ENCODE measurements at regions not wholly inside any gene's neighbourhood (a gene's known extent, or its start where the extent isn't known, plus 50 kb on each side); places are given as distances from the start of the nearest gene placed in this dataset.

DNA sequence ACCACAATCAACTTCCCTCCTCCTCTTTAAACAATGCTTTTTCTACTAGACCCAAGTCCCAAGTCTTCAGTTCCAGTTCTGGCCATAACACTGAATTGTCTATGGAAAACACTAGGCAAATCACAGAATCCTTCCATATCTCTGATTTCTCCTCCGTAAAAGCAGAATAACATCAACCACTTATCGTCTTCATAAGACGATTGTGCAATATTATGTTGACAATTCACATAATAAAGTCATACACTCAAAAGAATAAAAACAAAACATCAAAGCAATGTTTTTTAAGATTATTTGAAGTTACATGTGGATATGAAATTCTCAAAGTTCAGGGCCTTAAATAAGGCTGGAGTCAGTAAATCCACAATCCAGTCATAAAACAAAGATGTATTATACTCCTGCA lies 84.4 kb downstream of the MTERF1 start:
- Histone ChIP-seq H3K4me3 (ENCODE audit: low read depth, low read length) (no peak overlapping the region), H3K27me3 (ENCODE audit: control insufficient read depth, insufficient read depth, low read length) (no peaks in the 10 kb centered on the region), H3K36me3 (ENCODE audit: control insufficient read depth, insufficient read depth, low read length) (no peaks in the 10 kb centered on the region)
- FAIRE-seq (no peak), DNase-seq (ENCODE audit: low read depth) (no peak)
- TF ChIP-seq, protein P1, sequence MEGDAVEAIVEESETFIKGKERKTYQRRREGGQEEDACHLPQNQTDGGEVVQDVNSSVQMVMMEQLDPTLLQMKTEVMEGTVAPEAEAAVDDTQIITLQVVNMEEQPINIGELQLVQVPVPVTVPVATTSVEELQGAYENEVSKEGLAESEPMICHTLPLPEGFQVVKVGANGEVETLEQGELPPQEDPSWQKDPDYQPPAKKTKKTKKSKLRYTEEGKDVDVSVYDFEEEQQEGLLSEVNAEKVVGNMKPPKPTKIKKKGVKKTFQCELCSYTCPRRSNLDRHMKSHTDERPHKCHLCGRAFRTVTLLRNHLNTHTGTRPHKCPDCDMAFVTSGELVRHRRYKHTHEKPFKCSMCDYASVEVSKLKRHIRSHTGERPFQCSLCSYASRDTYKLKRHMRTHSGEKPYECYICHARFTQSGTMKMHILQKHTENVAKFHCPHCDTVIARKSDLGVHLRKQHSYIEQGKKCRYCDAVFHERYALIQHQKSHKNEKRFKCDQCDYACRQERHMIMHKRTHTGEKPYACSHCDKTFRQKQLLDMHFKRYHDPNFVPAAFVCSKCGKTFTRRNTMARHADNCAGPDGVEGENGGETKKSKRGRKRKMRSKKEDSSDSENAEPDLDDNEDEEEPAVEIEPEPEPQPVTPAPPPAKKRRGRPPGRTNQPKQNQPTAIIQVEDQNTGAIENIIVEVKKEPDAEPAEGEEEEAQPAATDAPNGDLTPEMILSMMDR (IDR thresholded peaks at IDR 0.05; ENCODE audit: insufficient read depth, low read length, severe bottlenecking): no peak

DNA sequence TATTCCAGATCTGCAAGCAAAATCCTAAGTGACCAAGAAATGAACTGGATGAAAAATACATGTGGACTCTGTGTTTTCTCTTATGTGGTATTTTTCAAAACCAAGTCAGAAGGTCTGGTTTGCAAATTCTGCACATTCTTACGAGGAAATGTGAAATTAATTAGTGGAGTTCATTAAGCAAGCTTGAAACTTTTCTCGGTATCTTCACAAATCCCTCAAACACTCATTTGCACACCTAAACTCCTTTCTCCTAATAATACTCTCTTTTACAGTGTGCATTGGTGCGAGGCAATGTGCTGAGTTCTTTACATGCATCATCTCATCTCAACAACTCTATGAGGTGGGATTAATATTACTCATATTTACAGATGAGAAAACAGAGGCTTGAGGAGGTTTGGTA lies 82.1 kb downstream of the MTERF1 start:
- no peak for FAIRE-seq
- Histone ChIP-seq H3K27me3 (ENCODE audit: control insufficient read depth, insufficient read depth, low read length) (no peaks in the 10 kb centered on the region), H3K36me3 (ENCODE audit: control insufficient read depth, insufficient read depth, low read length) (no peaks in the 10 kb centered on the region), H3K4me3 (ENCODE audit: low read depth, low read length) (no peak overlapping the region)
- no peak for DNase-seq (ENCODE audit: low read depth)
- TF ChIP-seq, protein P1 (IDR thresholded peaks at IDR 0.05; ENCODE audit: insufficient read depth, low read length, severe bottlenecking): no peak

DNA sequence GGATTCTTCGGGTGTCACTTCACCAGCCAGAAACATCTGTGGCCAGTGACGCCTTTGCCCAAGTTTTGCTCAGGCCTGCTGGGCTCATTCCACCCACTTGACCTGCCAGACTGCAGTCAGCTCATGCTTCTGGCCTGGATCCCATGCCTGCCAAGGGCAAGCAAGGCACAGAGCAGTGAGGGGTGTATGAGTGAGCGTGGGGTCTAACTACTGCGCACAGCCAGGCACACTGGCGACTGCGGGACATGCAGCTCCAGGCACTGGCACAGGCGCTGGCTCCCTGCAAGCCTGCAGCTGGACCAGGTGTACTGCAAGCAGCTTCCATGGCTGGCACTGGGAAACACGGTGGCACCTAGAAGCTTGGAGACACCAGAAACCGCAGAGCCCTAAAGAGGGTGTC lies 80.1 kb downstream of the MTERF1 start:
- no peaks in the 10 kb centered on the region for H3K36me3 ChIP-seq (ENCODE audit: control insufficient read depth, insufficient read depth, low read length)
- no peak overlapping the region for H3K4me3 ChIP-seq (ENCODE audit: low read depth, low read length)
- no peak for FAIRE-seq
- H3K27me3 ChIP-seq (ENCODE audit: control insufficient read depth, insufficient read depth, low read length): no peaks in the 10 kb centered on the region
- TF ChIP-seq, protein P1 (IDR thresholded peaks at IDR 0.05; ENCODE audit: insufficient read depth, low read length, severe bottlenecking): no peak
- no peak for DNase-seq (ENCODE audit: low read depth)

DNA sequence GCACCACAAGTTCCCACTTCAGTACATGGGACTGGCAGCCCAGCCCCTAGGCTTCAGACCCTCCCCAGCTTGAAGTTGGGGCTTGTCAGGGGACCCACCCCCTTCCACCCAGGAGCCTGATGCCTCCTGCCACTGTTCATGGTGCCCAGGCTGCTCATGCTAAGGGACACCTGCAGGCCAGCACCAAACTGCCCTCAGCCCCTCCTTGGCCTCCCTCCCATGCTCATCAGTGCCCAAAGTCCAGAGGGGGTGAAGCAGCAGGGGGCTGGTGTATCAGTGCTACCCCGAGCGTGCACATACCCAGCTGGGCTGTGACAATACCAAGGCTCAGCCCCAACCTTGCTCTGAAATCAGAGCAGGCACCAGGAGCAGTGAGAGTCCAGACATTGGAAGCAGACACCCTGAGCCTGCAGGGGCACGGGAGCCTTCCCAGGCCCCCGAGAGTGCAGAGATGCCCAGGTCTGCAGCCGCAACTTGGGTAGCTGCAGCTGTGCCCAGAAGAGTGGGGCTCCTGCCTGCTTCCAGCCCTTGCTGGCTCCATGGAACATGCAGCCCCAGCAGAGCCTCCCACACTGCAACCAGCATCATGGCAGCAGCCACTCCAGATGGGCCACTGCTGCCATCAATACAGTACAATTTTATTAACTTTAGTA lies 79.0 kb downstream of the MTERF1 start:
- Histone ChIP-seq H3K27me3 (ENCODE audit: control insufficient read depth, insufficient read depth, low read length) (no peaks in the 10 kb centered on the region), H3K36me3 (ENCODE audit: control insufficient read depth, insufficient read depth, low read length) (no peaks in the 10 kb centered on the region), H3K4me3 (ENCODE audit: low read depth, low read length) (no peak overlapping the region)
- FAIRE-seq: no peak
- TF ChIP-seq, protein P1 (IDR thresholded peaks at IDR 0.05; ENCODE audit: insufficient read depth, low read length, severe bottlenecking): no peak
- no peak for DNase-seq (ENCODE audit: low read depth)

DNA sequence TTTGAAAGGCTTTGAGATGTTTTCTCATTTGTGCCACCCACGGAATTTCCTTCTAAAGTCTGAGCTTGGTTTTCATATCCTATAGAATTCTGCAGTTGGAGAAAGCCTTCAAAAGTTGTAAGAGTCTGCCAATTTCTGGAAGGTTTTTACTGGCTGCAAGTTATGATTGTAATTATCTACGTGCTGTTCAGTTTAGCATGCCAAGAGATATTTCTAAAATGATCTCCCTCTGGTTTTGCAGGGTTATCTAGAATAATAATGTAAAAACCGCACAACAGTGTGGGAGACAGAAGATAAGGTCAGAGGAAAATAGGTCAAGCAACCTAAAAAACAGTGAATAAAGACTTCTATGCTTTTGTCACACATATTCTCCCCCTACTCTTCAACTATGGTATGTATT lies 69.3 kb downstream of the MTERF1 start:
- Histone ChIP-seq H3K4me3 (ENCODE audit: low read depth, low read length) (no peak overlapping the region), H3K36me3 (ENCODE audit: control insufficient read depth, insufficient read depth, low read length) (no peaks in the 10 kb centered on the region), H3K27me3 (ENCODE audit: control insufficient read depth, insufficient read depth, low read length) (no peaks in the 10 kb centered on the region)
- FAIRE-seq: no peak
- TF ChIP-seq, protein P1 (IDR thresholded peaks at IDR 0.05; ENCODE audit: insufficient read depth, low read length, severe bottlenecking): no peak
- DNase-seq (ENCODE audit: low read depth): no peak

DNA sequence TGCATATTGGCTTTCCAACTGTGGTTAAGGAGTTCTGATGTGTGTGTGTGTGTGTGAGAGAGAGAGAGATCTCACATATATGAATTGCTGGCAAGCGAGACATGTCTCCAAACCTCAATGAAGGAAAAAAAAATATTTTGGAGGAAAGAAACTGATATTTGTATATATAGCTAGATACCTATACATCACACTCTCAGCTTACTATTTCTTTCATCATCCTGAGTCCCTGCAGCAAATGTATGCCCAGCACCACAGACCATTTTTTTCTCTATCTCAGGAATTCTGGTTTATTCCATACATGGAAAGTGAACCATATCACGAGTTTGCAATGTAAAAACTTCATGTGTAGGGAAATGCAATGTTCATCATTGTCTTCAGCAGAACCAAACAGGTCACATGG lies 68.9 kb downstream of the MTERF1 start:
- no peak for DNase-seq (ENCODE audit: low read depth)
- Histone ChIP-seq H3K27me3 (ENCODE audit: control insufficient read depth, insufficient read depth, low read length) (no peaks in the 10 kb centered on the region), H3K36me3 (ENCODE audit: control insufficient read depth, insufficient read depth, low read length) (no peaks in the 10 kb centered on the region), H3K4me3 (ENCODE audit: low read depth, low read length) (no peak overlapping the region)
- no peak for FAIRE-seq
- TF ChIP-seq, protein P1 (IDR thresholded peaks at IDR 0.05; ENCODE audit: insufficient read depth, low read length, severe bottlenecking): no peak
